HEK293 (cell line): ENCODE measurements at regions not wholly inside any gene's neighbourhood (a gene's known extent, or its start where the extent isn't known, plus 50 kb on each side); places are given as distances from the start of the nearest gene placed in this dataset.
A peak's percentile ranks its signal among the peaks of the same experiment; 100 is the strongest.

Experiments used
- CTCF ChIA-PET: fragments of 350-600 bp; formaldehyde crosslinking; extraction: SDS; loops from one replicate; lab custom pipeline; 2021; ENCODE audit warnings: antibody characterized with exemption; lab: Yijun Ruan, JAX
- POLR2A ChIA-PET: fragments of 300-600 bp; formaldehyde crosslinking; extraction: SDS; loops from one replicate; lab custom pipeline; 2020; ENCODE audit warnings: antibody characterized with exemption, inconsistent platforms; lab: Yijun Ruan, JAX
- H3K27ac ChIP-seq: fragments of 200-500 bp; sonication (Bioruptor generic); 2 replicates; pipeline ENCODE4 v1.5.1; 2014; ENCODE audit warnings: low read depth, low read length, control low read depth, inconsistent platforms; ENCODE audit errors: extremely low read depth
- H3K36me3 ChIP-seq, 2 experiments: fragments of 200-500 bp in 1 of 2; sonication (Bioruptor generic) in 1 of 2; 1 replicate in 1 of 2; 2 replicates in 1 of 2; pipeline ENCODE4 v1.5.1; 2014 to 2017; ENCODE audit warnings: inconsistent platforms in 2 of 2, low read length in 2 of 2; ENCODE audit not compliant: control insufficient read depth in 2 of 2, insufficient read depth in 1 of 2
- H3K4me1 ChIP-seq: fragments of 200-500 bp; sonication (Bioruptor generic); 2 replicates; pipeline ENCODE4 v1.5.1; 2014; ENCODE audit warnings: mild to moderate bottlenecking, low read length, inconsistent platforms; ENCODE audit not compliant: control insufficient read depth, insufficient read depth
- H3K4me3 ChIP-seq: 2 replicates; pipeline ENCODE4 v1.5.1; 2011; ENCODE audit warnings: low read depth, mild to moderate bottlenecking, control low read depth, low read length, moderate library complexity
- H3K9me3 ChIP-seq: fragments of 200-500 bp; sonication (Bioruptor generic); 2 replicates; pipeline ENCODE4 v1.5.1; 2014; ENCODE audit warnings: low read depth, low read length, inconsistent platforms; ENCODE audit not compliant: control insufficient read depth, insufficient read depth
- GLIS1 ChIP-seq: fragments of 450-650 bp; formaldehyde crosslinking; IDR thresholded peaks from 2 replicates; pipeline ENCODE4 v1.5.1; 2016; ENCODE audit warnings: missing biosample characterization, missing genetic modification characterization
- KLF10 ChIP-seq: fragments of 450-650 bp; IDR thresholded peaks from 2 replicates; pipeline ENCODE4 v1.5.1; 2018; ENCODE audit warnings: missing biosample characterization, mild to moderate bottlenecking, missing genetic modification characterization
- KLF16 ChIP-seq: fragments of 450-650 bp; formaldehyde crosslinking; IDR thresholded peaks from 2 replicates; pipeline ENCODE4 v1.5.1; 2017; ENCODE audit warnings: missing biosample characterization, missing genetic modification characterization
- SCRT1 ChIP-seq: fragments of 450-650 bp; formaldehyde crosslinking; IDR thresholded peaks from 2 replicates; pipeline ENCODE4 v1.5.1; 2016; ENCODE audit warnings: missing biosample characterization, missing genetic modification characterization, borderline replicate concordance
- SCRT2 ChIP-seq: fragments of 450-650 bp; formaldehyde crosslinking; IDR thresholded peaks from 2 replicates; pipeline ENCODE4 v1.5.1; 2016; ENCODE audit warnings: missing biosample characterization, missing genetic modification characterization
- ZBTB17 ChIP-seq: fragments of 450-650 bp; formaldehyde crosslinking; IDR thresholded peaks from 2 replicates; pipeline ENCODE4 v1.5.1; 2016; ENCODE audit warnings: missing biosample characterization, missing genetic modification characterization
- ZBTB26 ChIP-seq: fragments of 450-650 bp; formaldehyde crosslinking; optimal IDR thresholded peaks from 2 replicates; pipeline ENCODE3; 2016; ENCODE audit warnings: missing biosample characterization, mild to moderate bottlenecking, missing genetic modification characterization
- ZBTB44 ChIP-seq: fragments of 450-650 bp; IDR thresholded peaks from 2 replicates; pipeline ENCODE4 v1.5.1; 2018; ENCODE audit warnings: missing biosample characterization, mild to moderate bottlenecking, missing genetic modification characterization
- ZNF132 ChIP-seq: fragments of 450-650 bp; formaldehyde crosslinking; IDR thresholded peaks from 2 replicates; pipeline ENCODE4 v1.5.1; 2017; ENCODE audit warnings: missing biosample characterization, missing genetic modification characterization, borderline replicate concordance
- ZNF221 ChIP-seq: fragments of 450-650 bp; formaldehyde crosslinking; IDR thresholded peaks from 2 replicates; pipeline ENCODE4 v1.5.1; 2017; ENCODE audit warnings: missing biosample characterization, missing genetic modification characterization, borderline replicate concordance
- ZNF26 ChIP-seq: fragments of 450-650 bp; formaldehyde crosslinking; IDR thresholded peaks from 2 replicates; pipeline ENCODE4 v1.5.1; 2016; ENCODE audit warnings: missing biosample characterization, missing genetic modification characterization
- ZNF335 ChIP-seq: fragments of 450-650 bp; formaldehyde crosslinking; conservative IDR thresholded peaks from 2 replicates; pipeline ENCODE4 v1.5.1; 2016; ENCODE audit warnings: missing biosample characterization, missing genetic modification characterization
- ZNF416 ChIP-seq: fragments of 450-650 bp; formaldehyde crosslinking; IDR thresholded peaks from 2 replicates; pipeline ENCODE4 v1.5.1; 2016; ENCODE audit warnings: missing biosample characterization, missing genetic modification characterization
- ZNF513 ChIP-seq: fragments of 450-650 bp; IDR thresholded peaks from 2 replicates; pipeline ENCODE4 v1.5.1; 2018; ENCODE audit warnings: missing biosample characterization, missing genetic modification characterization
- ZNF571 ChIP-seq: fragments of 450-650 bp; formaldehyde crosslinking; IDR thresholded peaks from 2 replicates; pipeline ENCODE4 v1.5.0; 2017; ENCODE audit warnings: missing biosample characterization, missing genetic modification characterization
- ZNF585B ChIP-seq: fragments of 450-650 bp; formaldehyde crosslinking; IDR thresholded peaks from 2 replicates; pipeline ENCODE4 v1.5.1; 2016; ENCODE audit warnings: missing biosample characterization, missing genetic modification characterization
- ZNF596 ChIP-seq: fragments of 450-650 bp; IDR thresholded peaks from 2 replicates; pipeline ENCODE4 v1.5.0; 2018; ENCODE audit warnings: missing biosample characterization, mild to moderate bottlenecking, missing genetic modification characterization, moderate library complexity
- ZNF654 ChIP-seq: fragments of 450-650 bp; formaldehyde crosslinking; IDR thresholded peaks from 2 replicates; pipeline ENCODE4 v1.5.1; 2016; ENCODE audit warnings: low read depth, missing biosample characterization, missing genetic modification characterization
- ZNF830 ChIP-seq: fragments of 450-650 bp; IDR thresholded peaks from 2 replicates; pipeline ENCODE4 v1.5.0; 2018; ENCODE audit warnings: missing biosample characterization, missing genetic modification characterization, low read depth, mild to moderate bottlenecking, moderate library complexity
- ZSCAN4 ChIP-seq: fragments of 450-650 bp; formaldehyde crosslinking; IDR thresholded peaks from 2 replicates; pipeline ENCODE4 v1.5.1; 2017; ENCODE audit warnings: missing biosample characterization, missing genetic modification characterization

GRCh38 chr1:2890221-2890850 lies 88.8 kb upstream of the TTC34 start:
- TF ChIP-seq ZNF654 (no peak), GLIS1 (tag by site-specific recombination) (peak; percentile 50)
- Histone ChIP-seq H3K27ac (no peak overlapping the region), H3K36me3 (no peaks in the 10 kb centered on the region), H3K4me1 (no peaks in the 10 kb centered on the region), H3K4me3 (no peak overlapping the region), H3K9me3 (no peaks in the 10 kb centered on the region)
- ChIA-PET POLR2A (no interaction called here), CTCF (no interaction called here)

GRCh38 chr1:2891923-2892448 lies 90.5 kb upstream of the TTC34 start:
- no peak overlapping the region for H3K4me3 ChIP-seq
- no peak for TF ChIP-seq KLF10
- no peak for TF ChIP-seq SCRT2 (tag by site-specific recombination)
- no peak for TF ChIP-seq ZSCAN4 (tag by site-specific recombination)
- no peak for TF ChIP-seq ZNF513 (tag by site-specific recombination)
- TF ChIP-seq ZNF585B (tag by site-specific recombination), result no peak
- TF ChIP-seq ZNF26, result no peak
- TF ChIP-seq ZBTB26, result no peak
- TF ChIP-seq ZBTB17, result no peak
- no peak for TF ChIP-seq ZNF596 (tag by site-specific recombination)
- no peak for TF ChIP-seq SCRT1
- no peak for TF ChIP-seq ZNF221 (tag by site-specific recombination)
- no peak for TF ChIP-seq ZNF830
- TF ChIP-seq ZBTB44 (tag by site-specific recombination), result no peak
- no peak for TF ChIP-seq ZNF416
- no peak for TF ChIP-seq KLF16 (tag by site-specific recombination)
- TF ChIP-seq ZNF335 (tag by site-specific recombination), result no peak
- TF ChIP-seq ZNF132, result no peak
- no peak for TF ChIP-seq ZNF571 (tag by site-specific recombination)
- no peaks in the 10 kb centered on the region for H3K9me3 ChIP-seq
- POLR2A ChIA-PET, result no interaction called here
- CTCF ChIA-PET, result no interaction called here
- H3K27ac ChIP-seq, result no peak overlapping the region
- H3K4me1 ChIP-seq, result no peaks in the 10 kb centered on the region
- H3K36me3 ChIP-seq, result no peaks in the 10 kb centered on the region
